ENCODE measurements at regions not wholly inside any gene's neighbourhood (a gene's known extent, or its start where the extent isn't known, plus 50 kb on each side); places are given as distances from the start of the nearest gene placed in this dataset.
"Not testable (repeated sequence)": the region's sequence is repeated elsewhere in the genome, so short reads cannot be mapped to it uniquely, and the experiment has no call there.

- DNase-seq (ENCODE audit: low spot score) = no peak
These were observed 231.6 kb upstream of the ANKH start for GRCh38 chr5:15103130-15103529.

GRCh38 chr5:15097552-15097951, 226.0 kb upstream of the ANKH start:
- DNase-seq (ENCODE audit: low spot score) = no peak

GRCh38 chr5:15096686-15097085, 225.1 kb upstream of the ANKH start:
- not testable (repeated sequence) for DNase-seq (ENCODE audit: low spot score)

- DNase-seq (ENCODE audit: low spot score) = no peak
These were observed 221.2 kb upstream of the ANKH start for GRCh38 chr5:15092801-15093200.

- no peak for DNase-seq (ENCODE audit: low spot score)
These were observed 214.1 kb upstream of the ANKH start for GRCh38 chr5:15085671-15086070.

- no peak for DNase-seq (ENCODE audit: low spot score)
These were observed 210.5 kb upstream of the ANKH start for GRCh38 chr5:15082096-15082495.

- DNase-seq (ENCODE audit: low spot score) = no peak
These were observed 208.6 kb upstream of the ANKH start for GRCh38 chr5:15080219-15080618.

GRCh38 chr5:15079566-15079965, 208.0 kb upstream of the ANKH start:
- no peak for DNase-seq (ENCODE audit: low spot score)

GRCh38 chr5:15074651-15075050, 203.1 kb upstream of the ANKH start:
- no peak for DNase-seq (ENCODE audit: low spot score)

GRCh38 chr5:15073453-15073852, 201.9 kb upstream of the ANKH start:
- no peak for DNase-seq (ENCODE audit: low spot score)

GRCh38 chr5:15070907-15071306, 199.3 kb upstream of the ANKH start:
- no peak for DNase-seq (ENCODE audit: low spot score)

- no peak for DNase-seq (ENCODE audit: low spot score)
These were observed 197.9 kb upstream of the ANKH start for GRCh38 chr5:15069407-15069905.

- no peak for DNase-seq (ENCODE audit: low spot score)
These were observed 193.5 kb upstream of the ANKH start for GRCh38 chr5:15065091-15065490.

- DNase-seq (ENCODE audit: low spot score) = no peak
These were observed 192.8 kb upstream of the ANKH start for GRCh38 chr5:15064396-15064795.

- no peak for DNase-seq (ENCODE audit: low spot score)
These were observed 185.5 kb upstream of the ANKH start for GRCh38 chr5:15056988-15057592.

- DNase-seq (ENCODE audit: low spot score) = no peak
These were observed 172.9 kb upstream of the ANKH start for GRCh38 chr5:15044521-15044920.

GRCh38 chr5:15037247-15037908, 165.8 kb upstream of the ANKH start:
- DNase-seq (ENCODE audit: low spot score) = no peak

- no peak for DNase-seq (ENCODE audit: low spot score)
These were observed 162.8 kb upstream of the ANKH start for GRCh38 chr5:15034379-15034778.

GRCh38 chr5:15031180-15031579, 159.6 kb upstream of the ANKH start:
- no peak for DNase-seq (ENCODE audit: low spot score)

- DNase-seq (ENCODE audit: low spot score) = no peak
These were observed 156.2 kb upstream of the ANKH start for GRCh38 chr5:15027764-15028163.

- DNase-seq (ENCODE audit: low spot score) = no peak
These were observed 155.4 kb upstream of the ANKH start for GRCh38 chr5:15026944-15027343.

- DNase-seq (ENCODE audit: low spot score) = no peak
These were observed 154.7 kb upstream of the ANKH start for GRCh38 chr5:15026011-15026893.

- DNase-seq (ENCODE audit: low spot score) = no peak
These were observed 152.3 kb upstream of the ANKH start for GRCh38 chr5:15023846-15024245.

All from mucosa of gallbladder (tissue), 1 donor.